ENCODE measurements at regions not wholly inside any gene's neighbourhood (a gene's known extent, or its start where the extent isn't known, plus 50 kb on each side); places are given as distances from the start of the nearest gene placed in this dataset.

GRCh38 chr2:240319221-240319854 lies 116.1 kb upstream of the GPC1 start:
- DNase-seq (peak; percentile 21), ATAC-seq (ENCODE audit: low read depth) (no peak)
- Histone ChIP-seq H3K9ac (ENCODE audit: low read depth, low read length) (no peak overlapping the region), H3K56ac (ENCODE audit: extremely low read depth, insufficient read depth, low read length) (no peak overlapping the region), H4K20me1 (ENCODE audit: insufficient read depth, low read length) (no peaks in the 10 kb centered on the region; the same call in 1 of the 2 replicates), H3K27me3 (ENCODE audit: control insufficient read depth, insufficient read depth, low read length) (no peaks in the 10 kb centered on the region), H3K27ac (ENCODE audit: insufficient read depth, low read length) (no peak overlapping the region), H2BK20ac (ENCODE audit: low read depth, low read length) (peak overlapping the region; percentile 72), H3K4ac (ENCODE audit: low read depth, low read length) (peak overlapping the region; percentile 97), H3K23ac (ENCODE audit: low read depth, low read length) (0 out of 2 replicates have a peak overlapping the region, but pooled peaks have one; percentile 17), H4K5ac (ENCODE audit: low read depth, low read length) (no peak overlapping the region), H2AFZ (replicated peaks; ENCODE audit: low read length, poor library complexity) (peak overlapping the region; percentile 79), H2AK9ac (replicated peaks; ENCODE audit: low read depth, low read length, poor library complexity) (peak overlapping the region; percentile 47), H3K36me3 (ENCODE audit: control insufficient read depth, insufficient read depth, low read length) (no peaks in the 10 kb centered on the region), H4K8ac (ENCODE audit: low read depth in 2 of 2, low read length in 2 of 2) (peak overlapping the region in 1 of 2 experiments; percentile 62; a peak in 1 of 4 replicates), H3K9me3 (ENCODE audit: control insufficient read depth, insufficient read depth, low read length) (no peaks in the 10 kb centered on the region), H2BK15ac (ENCODE audit: low read depth, low read length) (peak overlapping the region; percentile 64; the same call in 1 of the 3 replicates), H3K18ac (ENCODE audit: low read depth, low read length) (no peak overlapping the region; the same call in 1 of the 2 replicates), H2BK5ac (ENCODE audit: low read depth, low read length, poor library complexity, severe bottlenecking) (no peak overlapping the region), H3K4me1 (ENCODE audit: control insufficient read depth, insufficient read depth, low read length) (peaks cover 11% of the 10 kb centered on the region), H2BK120ac (ENCODE audit: low read depth, low read length) (peak overlapping the region; percentile 84), H3K14ac (replicated peaks; ENCODE audit: low read depth, low read length) (peak overlapping the region; percentile 47), H4K91ac (ENCODE audit: insufficient read depth, low read depth, low read length) (peak overlapping the region; percentile 68; the same call in 1 of the 2 replicates), H2AK5ac (ENCODE audit: low read depth, low read length) (peak overlapping the region; percentile 88), H3K9me1 (ENCODE audit: insufficient read depth, low read length) (peaks cover 16% of the 10 kb centered on the region), H3K4me2 (ENCODE audit: low read depth, low read length) (no peak overlapping the region), H3K79me1 (ENCODE audit: low read depth in 1 of 2, low read length in 2 of 2) (no peaks in the 10 kb centered on the region), H3K4me3 (ENCODE audit: insufficient read depth, low read depth, low read length) (no peak overlapping the region)
- TF ChIP-seq POLR2A (IDR thresholded peaks at IDR 0.05; ENCODE audit: low read depth, low read length), result peak; percentile 27; the same call in 1 of the 2 replicates
- TF ChIP-seq, protein P1, sequence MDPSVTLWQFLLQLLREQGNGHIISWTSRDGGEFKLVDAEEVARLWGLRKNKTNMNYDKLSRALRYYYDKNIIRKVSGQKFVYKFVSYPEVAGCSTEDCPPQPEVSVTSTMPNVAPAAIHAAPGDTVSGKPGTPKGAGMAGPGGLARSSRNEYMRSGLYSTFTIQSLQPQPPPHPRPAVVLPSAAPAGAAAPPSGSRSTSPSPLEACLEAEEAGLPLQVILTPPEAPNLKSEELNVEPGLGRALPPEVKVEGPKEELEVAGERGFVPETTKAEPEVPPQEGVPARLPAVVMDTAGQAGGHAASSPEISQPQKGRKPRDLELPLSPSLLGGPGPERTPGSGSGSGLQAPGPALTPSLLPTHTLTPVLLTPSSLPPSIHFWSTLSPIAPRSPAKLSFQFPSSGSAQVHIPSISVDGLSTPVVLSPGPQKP (IDR thresholded peaks at IDR 0.05; ENCODE audit: borderline replicate concordance, low read depth, low read length), result no peak
- intact Hi-C loops (cut with micrococcal nuclease) (no loop called here), in situ Hi-C loops (cut with MboI; ENCODE audit: low sequenced_read_pairs) (no loop called here), dilution Hi-C loops (cut with HindIII; ENCODE audit: low sequenced_read_pairs, unreplicated experiment) (no loop called here)
- 91% methylated on average over 9 of the region's 11 CpGs; no CpG with 5 or more reads in 1 of the 2 experiments for WGBS, 2 experiments (ENCODE audit: extremely low coverage in 2 of 2, insufficient read length in 1 of 2)
- BruUV-seq (replicated peaks), result no TSS peak
- ChIA-PET CTCF (no interaction called here), POLR2A (ENCODE audit: unreplicated experiment) (no interaction called here)

Data from IMR-90 (cell line).